ENCODE measurements at regions not wholly inside any gene's neighbourhood (a gene's known extent, or its start where the extent isn't known, plus 50 kb on each side); places are given as distances from the start of the nearest gene placed in this dataset.

- no peaks in the 10 kb centered on the region for H3K9me3 ChIP-seq
- peak overlapping the region in 1 of 4 donors; percentile 90 for H3K27ac ChIP-seq
- no peak for ATAC-seq (ENCODE audit: low FRiP score in 2 of 2)
- no peaks in the 10 kb centered on the region for H3K36me3 ChIP-seq
- no peak overlapping the region for H3K4me3 ChIP-seq
- H3K27me3 ChIP-seq, result no peaks in the 10 kb centered on the region
- DNase-seq, result no peak
- 74 to 76% methylated on average over 1 of the region's 1 CpG for WGBS, 2 donors
- H3K4me1 ChIP-seq, result peaks cover 0 to 9% (median 4%) of the 10 kb centered on the region in 4 donors
- TF ChIP-seq, protein P1, sequence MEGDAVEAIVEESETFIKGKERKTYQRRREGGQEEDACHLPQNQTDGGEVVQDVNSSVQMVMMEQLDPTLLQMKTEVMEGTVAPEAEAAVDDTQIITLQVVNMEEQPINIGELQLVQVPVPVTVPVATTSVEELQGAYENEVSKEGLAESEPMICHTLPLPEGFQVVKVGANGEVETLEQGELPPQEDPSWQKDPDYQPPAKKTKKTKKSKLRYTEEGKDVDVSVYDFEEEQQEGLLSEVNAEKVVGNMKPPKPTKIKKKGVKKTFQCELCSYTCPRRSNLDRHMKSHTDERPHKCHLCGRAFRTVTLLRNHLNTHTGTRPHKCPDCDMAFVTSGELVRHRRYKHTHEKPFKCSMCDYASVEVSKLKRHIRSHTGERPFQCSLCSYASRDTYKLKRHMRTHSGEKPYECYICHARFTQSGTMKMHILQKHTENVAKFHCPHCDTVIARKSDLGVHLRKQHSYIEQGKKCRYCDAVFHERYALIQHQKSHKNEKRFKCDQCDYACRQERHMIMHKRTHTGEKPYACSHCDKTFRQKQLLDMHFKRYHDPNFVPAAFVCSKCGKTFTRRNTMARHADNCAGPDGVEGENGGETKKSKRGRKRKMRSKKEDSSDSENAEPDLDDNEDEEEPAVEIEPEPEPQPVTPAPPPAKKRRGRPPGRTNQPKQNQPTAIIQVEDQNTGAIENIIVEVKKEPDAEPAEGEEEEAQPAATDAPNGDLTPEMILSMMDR (IDR thresholded peaks at IDR 0.05), result no peak
- TF ChIP-seq POLR2A (IDR thresholded peaks at IDR 0.05) (no peak), POLR2AphosphoS5 (IDR thresholded peaks at IDR 0.05) (no peak), EP300 (IDR thresholded peaks at IDR 0.05) (no peak)
Observed at GRCh38 chr9:13569602-13570067, 290.1 kb upstream of the MPDZ start.

- TF ChIP-seq POLR2AphosphoS5 (IDR thresholded peaks at IDR 0.05) (no peak), POLR2A (IDR thresholded peaks at IDR 0.05) (no peak), EP300 (IDR thresholded peaks at IDR 0.05) (no peak)
- TF ChIP-seq, protein P1 (IDR thresholded peaks at IDR 0.05), result no peak
- H3K4me3 ChIP-seq, result peak overlapping the region in 3 of 4 donors; percentile 12 to 34 (median 29)
- H3K4me1 ChIP-seq, result peaks cover 0 to 9% (median 4%) of the 10 kb centered on the region in 4 donors
- H3K27ac ChIP-seq, result peak overlapping the region; percentile 56 to 90 (median 70)
- DNase-seq (no peak), ATAC-seq (ENCODE audit: low FRiP score in 2 of 2) (no peak)
- no peaks in the 10 kb centered on the region for H3K9me3 ChIP-seq
- no peaks in the 10 kb centered on the region for H3K27me3 ChIP-seq
- WGBS, 2 donors, result 13 to 27% methylated on average over 17 to 18 of the region's 18 CpGs
- no peaks in the 10 kb centered on the region for H3K36me3 ChIP-seq
Observed at GRCh38 chr9:13568841-13569601, 289.5 kb upstream of the MPDZ start.

GRCh38 chr9:13568405-13568804 is 288.9 kb upstream of the MPDZ start:
- 15 to 17% methylated on average over 3 of the region's 3 CpGs for WGBS, 2 donors
- no peaks in the 10 kb centered on the region for H3K27me3 ChIP-seq

DNA sequence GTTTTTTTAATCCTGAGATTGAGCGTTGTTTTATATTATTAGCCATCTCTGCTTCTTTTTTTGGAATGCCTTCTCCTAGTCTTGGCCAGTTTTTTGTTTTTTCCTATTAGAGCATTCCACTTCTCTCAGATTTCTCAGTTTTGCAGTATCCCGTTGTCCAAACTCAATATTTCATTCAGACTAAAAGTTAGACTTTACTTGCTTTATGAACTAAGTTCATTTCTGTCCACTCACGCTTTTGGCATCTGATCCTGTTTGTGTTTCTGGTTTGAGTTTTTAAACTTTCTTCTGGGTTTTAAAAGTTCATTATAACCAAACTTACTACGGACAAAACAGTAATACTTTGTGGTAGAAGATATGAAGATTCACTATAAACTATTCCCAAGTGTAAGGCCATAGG is 288.3 kb upstream of the MPDZ start:
- TF ChIP-seq EP300 (IDR thresholded peaks at IDR 0.05), result no peak
- TF ChIP-seq POLR2AphosphoS5 (IDR thresholded peaks at IDR 0.05), result no peak
- no peak for TF ChIP-seq POLR2A (IDR thresholded peaks at IDR 0.05)
- TF ChIP-seq, protein P1 (IDR thresholded peaks at IDR 0.05), result no peak
- ATAC-seq (ENCODE audit: low FRiP score in 2 of 2), result no peak
- no peak overlapping the region for H3K4me3 ChIP-seq
- H3K27ac ChIP-seq, result peak overlapping the region in 1 of 4 donors; percentile 90
- H3K27me3 ChIP-seq, result no peaks in the 10 kb centered on the region
- DNase-seq, result no peak
- 67 to 68% methylated on average over 4 of the region's 4 CpGs for WGBS, 2 donors
- H3K4me1 ChIP-seq, result peaks cover 0 to 9% (median 4%) of the 10 kb centered on the region in 4 donors
- no peaks in the 10 kb centered on the region for H3K36me3 ChIP-seq
- no peaks in the 10 kb centered on the region for H3K9me3 ChIP-seq

More at GRCh38 chr9:13568405-13568804, 288.9 kb upstream of the MPDZ start:
- DNase-seq (no peak), ATAC-seq (ENCODE audit: low FRiP score in 2 of 2) (peak in 1 of 2 donors; percentile 34)
- peak overlapping the region in 3 of 4 donors; percentile 12 to 34 (median 29) for H3K4me3 ChIP-seq
- no peaks in the 10 kb centered on the region for H3K36me3 ChIP-seq
- TF ChIP-seq POLR2AphosphoS5 (IDR thresholded peaks at IDR 0.05) (no peak), POLR2A (IDR thresholded peaks at IDR 0.05) (no peak)
- TF ChIP-seq, protein P1 (IDR thresholded peaks at IDR 0.05), result no peak
- H3K9me3 ChIP-seq, result no peaks in the 10 kb centered on the region
- H3K4me1 ChIP-seq, result peaks cover 0 to 9% (median 4%) of the 10 kb centered on the region in 4 donors
- peak overlapping the region; percentile 56 to 90 (median 70) for H3K27ac ChIP-seq
